OCI-LY3 (cell line): ENCODE measurements at regions not wholly inside any gene's neighbourhood (a gene's known extent, or its start where the extent isn't known, plus 50 kb on each side); places are given as distances from the start of the nearest gene placed in this dataset.

Experiments
- EZH2phosphoT487 ChIP-seq: fragments of 200-600 bp; shearing (Covaris generic); IDR thresholded peaks from 2 replicates; pipeline ENCODE4 v1.6.1; 2018; ENCODE audit warnings: antibody characterized with exemption, mixed run types, low read depth
- TF ChIP-seq, protein P1 (sequence below): fragments of 200-600, 300-600 bp; sonication (generic); IDR thresholded peaks from 2 replicates; pipeline ENCODE4 v1.5.1; 2014; ENCODE audit warnings: antibody characterized with exemption, low read length, low read depth

DNA sequence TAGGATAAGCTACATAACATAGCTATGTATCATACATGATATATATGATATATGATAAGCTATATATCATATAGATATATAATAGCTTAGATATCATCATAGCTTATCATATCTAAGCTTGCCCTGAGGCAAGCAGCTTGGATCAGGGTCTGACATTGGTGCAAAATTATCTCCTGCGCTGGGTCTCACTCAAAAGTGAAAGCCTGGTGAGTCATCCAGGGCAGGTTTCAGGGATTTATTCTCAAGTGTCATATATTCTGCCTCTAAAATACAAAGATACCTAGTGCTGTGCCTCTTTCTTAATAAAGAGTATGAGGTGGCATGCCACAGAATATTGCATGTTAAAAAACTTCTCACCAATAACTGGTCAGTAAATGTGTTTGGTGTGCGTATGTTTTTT, 105.9 kb downstream of the CDC14C start:
- TF ChIP-seq, protein P1, sequence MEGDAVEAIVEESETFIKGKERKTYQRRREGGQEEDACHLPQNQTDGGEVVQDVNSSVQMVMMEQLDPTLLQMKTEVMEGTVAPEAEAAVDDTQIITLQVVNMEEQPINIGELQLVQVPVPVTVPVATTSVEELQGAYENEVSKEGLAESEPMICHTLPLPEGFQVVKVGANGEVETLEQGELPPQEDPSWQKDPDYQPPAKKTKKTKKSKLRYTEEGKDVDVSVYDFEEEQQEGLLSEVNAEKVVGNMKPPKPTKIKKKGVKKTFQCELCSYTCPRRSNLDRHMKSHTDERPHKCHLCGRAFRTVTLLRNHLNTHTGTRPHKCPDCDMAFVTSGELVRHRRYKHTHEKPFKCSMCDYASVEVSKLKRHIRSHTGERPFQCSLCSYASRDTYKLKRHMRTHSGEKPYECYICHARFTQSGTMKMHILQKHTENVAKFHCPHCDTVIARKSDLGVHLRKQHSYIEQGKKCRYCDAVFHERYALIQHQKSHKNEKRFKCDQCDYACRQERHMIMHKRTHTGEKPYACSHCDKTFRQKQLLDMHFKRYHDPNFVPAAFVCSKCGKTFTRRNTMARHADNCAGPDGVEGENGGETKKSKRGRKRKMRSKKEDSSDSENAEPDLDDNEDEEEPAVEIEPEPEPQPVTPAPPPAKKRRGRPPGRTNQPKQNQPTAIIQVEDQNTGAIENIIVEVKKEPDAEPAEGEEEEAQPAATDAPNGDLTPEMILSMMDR: no peak
- no peak for TF ChIP-seq EZH2phosphoT487
